ENCODE measurements at regions not wholly inside any gene's neighbourhood (a gene's known extent, or its start where the extent isn't known, plus 50 kb on each side); places are given as distances from the start of the nearest gene placed in this dataset.
A peak's percentile ranks its signal among the peaks of the same experiment; 100 is the strongest.

DNA sequence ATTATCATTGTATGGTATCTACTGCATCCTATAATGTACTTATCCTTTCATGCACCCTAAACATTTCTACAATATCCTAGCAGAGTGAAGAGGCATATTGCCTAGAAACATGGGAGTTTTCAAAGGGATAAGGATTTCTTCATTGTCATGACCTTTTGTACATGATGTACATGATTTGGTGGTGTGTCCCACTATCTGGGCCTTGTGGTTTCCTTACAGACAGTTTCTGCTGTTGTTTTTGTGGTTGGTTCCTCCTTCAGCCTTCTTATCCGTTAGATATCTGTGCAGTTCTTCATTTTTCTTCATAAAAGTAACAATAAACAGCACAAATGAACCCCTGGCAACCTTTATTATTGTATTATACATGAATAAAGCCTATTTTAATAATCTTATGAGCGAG lies 70.4 kb upstream of the BACH1 start:
- Histone ChIP-seq H3K36me3 (ENCODE audit: control insufficient read depth in 2 of 2, insufficient read depth in 2 of 2, low read length in 1 of 2) (no peaks in the 10 kb centered on the region), H3K4me3 (ENCODE audit: low read length in 2 of 2) (no peak overlapping the region), H3K27ac (ENCODE audit: low read depth in 1 of 2, low read length in 1 of 2) (no peak overlapping the region), H3K27me3 (ENCODE audit: control insufficient read depth in 2 of 2, insufficient read depth in 1 of 2, low read length in 1 of 2) (no peaks in the 10 kb centered on the region), H3K4me1 (ENCODE audit: control insufficient read depth in 2 of 2, insufficient read depth in 2 of 2, low read length in 2 of 2) (no peaks in the 10 kb centered on the region), H3K9me3 (ENCODE audit: control insufficient read depth in 2 of 2, insufficient read depth in 1 of 2, low read length in 1 of 2) (no peaks in the 10 kb centered on the region)
- DNase-seq (ENCODE audit: low read depth in 6 of 9, low spot score in 9 of 9), result no peak
- 52% methylated on average over 2 of the region's 2 CpGs for WGBS

DNA sequence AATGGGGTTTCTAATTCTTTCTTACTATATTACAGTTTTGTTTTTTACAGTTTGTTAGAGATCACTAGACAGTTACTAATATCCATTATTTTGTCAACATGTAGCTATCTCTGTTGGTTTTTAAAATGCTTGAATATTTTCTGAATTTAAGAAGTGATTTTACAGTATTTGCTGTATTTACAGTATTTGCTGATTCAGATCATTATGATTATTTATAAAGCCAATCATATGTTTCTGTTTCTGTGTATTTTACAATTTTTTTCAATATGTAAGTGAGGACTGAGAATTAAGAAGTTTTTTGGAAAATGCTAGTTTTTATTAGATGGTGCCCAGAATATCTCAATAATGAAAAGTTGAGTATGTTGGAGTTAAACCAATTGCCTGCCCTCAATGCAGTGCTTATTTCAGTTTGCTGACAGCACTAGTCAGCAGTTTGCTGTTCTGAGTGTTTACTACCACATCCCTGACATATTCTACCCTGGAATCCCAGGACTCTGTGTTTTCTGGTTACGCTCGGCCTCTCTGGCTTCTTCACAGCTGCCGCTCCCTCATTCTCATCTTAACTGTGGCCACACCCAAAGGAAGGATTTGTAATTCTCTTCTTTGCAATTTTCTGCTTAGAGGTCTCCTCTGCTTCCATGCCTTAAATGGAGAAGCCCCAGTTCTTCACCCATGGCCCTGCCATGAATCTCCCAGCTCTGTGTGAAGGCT lies 68.0 kb upstream of the BACH1 start:
- WGBS, result 98% methylated on average over 3 of the region's 3 CpGs
- no peak for DNase-seq (ENCODE audit: low read depth in 6 of 9, low spot score in 9 of 9)
- no peaks in the 10 kb centered on the region for H3K9me3 ChIP-seq (ENCODE audit: control insufficient read depth in 2 of 2, insufficient read depth in 1 of 2, low read length in 1 of 2)
- H3K27me3 ChIP-seq (ENCODE audit: control insufficient read depth in 2 of 2, insufficient read depth in 1 of 2, low read length in 1 of 2), result no peaks in the 10 kb centered on the region
- no peak overlapping the region for H3K4me3 ChIP-seq (ENCODE audit: low read length in 2 of 2)
- H3K36me3 ChIP-seq (ENCODE audit: control insufficient read depth in 2 of 2, insufficient read depth in 2 of 2, low read length in 1 of 2), result no peaks in the 10 kb centered on the region
- H3K27ac ChIP-seq (ENCODE audit: low read depth in 1 of 2, low read length in 1 of 2), result no peak overlapping the region
- no peaks in the 10 kb centered on the region for H3K4me1 ChIP-seq (ENCODE audit: control insufficient read depth in 2 of 2, insufficient read depth in 2 of 2, low read length in 2 of 2)

DNA sequence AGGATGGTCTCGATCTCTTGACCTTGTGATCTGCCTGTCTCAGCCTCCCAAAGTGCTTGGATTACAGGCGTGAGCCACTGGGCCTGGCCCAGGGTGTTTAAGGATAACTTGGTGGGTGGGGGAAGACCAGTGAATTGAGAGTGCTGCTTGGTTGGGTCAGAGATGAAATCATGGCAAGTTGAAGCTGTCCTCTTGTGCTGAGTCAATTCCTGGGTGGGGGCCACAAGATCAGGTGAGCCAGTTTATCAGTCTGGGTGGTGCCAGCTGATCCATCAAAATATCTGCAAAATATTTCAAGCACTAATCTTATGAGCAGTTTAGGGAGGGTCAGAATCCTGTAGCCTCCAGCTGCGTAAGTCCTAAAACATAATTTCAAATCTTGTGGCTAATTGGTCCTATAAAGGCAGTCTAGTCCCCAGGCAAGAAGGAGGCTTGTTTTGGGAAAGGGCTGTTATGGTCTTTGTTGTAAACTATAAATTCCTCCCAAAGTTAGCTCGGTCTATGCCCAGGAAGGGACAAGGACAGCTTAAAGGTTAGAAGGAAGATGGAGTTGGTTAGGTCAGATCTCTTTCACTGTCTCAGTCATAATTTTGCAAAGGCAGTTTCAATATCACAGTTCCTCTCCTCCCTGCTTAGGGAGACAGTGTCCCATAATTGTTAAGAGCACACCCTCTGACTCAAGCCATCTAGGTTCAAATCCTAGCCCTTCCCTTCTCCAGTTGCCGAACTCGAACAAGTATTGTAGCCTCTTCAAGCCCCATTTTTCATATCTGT lies 66.8 kb upstream of the BACH1 start:
- Histone ChIP-seq H3K27me3 (ENCODE audit: control insufficient read depth in 2 of 2, insufficient read depth in 1 of 2, low read length in 1 of 2) (no peaks in the 10 kb centered on the region), H3K4me3 (ENCODE audit: low read length in 2 of 2) (no peak overlapping the region), H3K4me1 (ENCODE audit: control insufficient read depth in 2 of 2, insufficient read depth in 2 of 2, low read length in 2 of 2) (peaks cover 0 to 7% of the 10 kb centered on the region in 2 donors), H3K27ac (ENCODE audit: low read depth in 1 of 2, low read length in 1 of 2) (no peak overlapping the region), H3K9me3 (ENCODE audit: control insufficient read depth in 2 of 2, insufficient read depth in 1 of 2, low read length in 1 of 2) (no peaks in the 10 kb centered on the region), H3K36me3 (ENCODE audit: control insufficient read depth in 2 of 2, insufficient read depth in 2 of 2, low read length in 1 of 2) (no peaks in the 10 kb centered on the region)
- 96% methylated on average over 6 of the region's 6 CpGs for WGBS
- no peak for DNase-seq (ENCODE audit: low read depth in 6 of 9, low spot score in 9 of 9)

DNA sequence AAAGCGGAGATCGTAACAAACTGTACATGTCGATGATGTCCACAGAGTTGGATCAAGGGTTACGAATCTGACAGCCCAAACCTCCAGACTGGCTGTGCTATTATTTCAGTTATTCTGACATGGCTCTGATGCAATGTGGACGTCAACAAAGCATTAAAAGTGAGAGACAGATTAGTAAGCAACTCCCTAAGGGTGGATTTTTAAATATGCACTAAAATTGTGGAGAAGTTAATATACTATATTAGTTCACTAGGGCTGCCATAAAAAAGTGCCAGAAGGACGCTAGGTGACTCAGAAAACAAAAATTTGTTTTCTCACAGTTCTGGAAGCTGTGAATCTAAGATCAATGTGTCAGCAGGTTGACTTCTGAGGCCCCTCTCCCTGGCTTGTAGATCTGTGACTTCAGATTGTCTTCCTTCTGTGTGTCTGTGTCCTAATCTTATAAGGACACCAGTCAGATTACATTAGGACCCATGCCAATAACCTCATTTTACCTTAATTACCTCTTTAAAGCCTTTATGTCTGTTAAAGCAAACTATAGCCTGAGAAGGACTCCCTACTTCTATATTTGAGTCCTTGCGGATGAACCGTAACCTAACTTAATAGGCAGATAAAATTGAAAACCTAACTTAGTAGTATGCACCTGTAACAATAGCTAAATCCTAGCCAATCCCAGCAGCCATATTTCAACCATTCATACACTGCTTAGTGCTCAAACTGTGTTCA lies 66.0 kb upstream of the BACH1 start:
- peaks cover 0 to 14% of the 10 kb centered on the region in 2 donors for H3K4me1 ChIP-seq (ENCODE audit: control insufficient read depth in 2 of 2, insufficient read depth in 2 of 2, low read length in 2 of 2)
- H3K36me3 ChIP-seq (ENCODE audit: control insufficient read depth in 2 of 2, insufficient read depth in 2 of 2, low read length in 1 of 2), result no peaks in the 10 kb centered on the region
- H3K27ac ChIP-seq (ENCODE audit: low read depth in 1 of 2, low read length in 1 of 2), result no peak overlapping the region
- H3K9me3 ChIP-seq (ENCODE audit: control insufficient read depth in 2 of 2, insufficient read depth in 1 of 2, low read length in 1 of 2), result no peaks in the 10 kb centered on the region
- DNase-seq (ENCODE audit: low read depth in 6 of 9, low spot score in 9 of 9), result no peak
- 96% methylated on average over 8 of the region's 8 CpGs for WGBS
- no peaks in the 10 kb centered on the region for H3K27me3 ChIP-seq (ENCODE audit: control insufficient read depth in 2 of 2, insufficient read depth in 1 of 2, low read length in 1 of 2)
- H3K4me3 ChIP-seq (ENCODE audit: low read length in 2 of 2), result no peak overlapping the region

DNA sequence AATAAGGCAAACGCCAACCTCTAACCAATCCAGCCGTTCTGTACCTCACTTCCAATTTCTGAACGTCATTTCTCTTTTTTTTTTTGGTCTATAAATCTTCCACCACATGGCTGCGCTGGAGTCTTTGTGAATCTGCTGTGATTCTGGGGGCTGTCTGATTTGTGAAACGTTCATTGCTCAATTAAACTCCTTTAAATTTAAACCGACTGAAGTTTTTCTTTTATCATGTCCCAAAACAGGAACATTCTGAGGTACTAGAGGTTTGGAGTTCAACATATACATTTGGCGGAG lies 65.5 kb upstream of the BACH1 start:
- no peak for DNase-seq (ENCODE audit: low read depth in 6 of 9, low spot score in 9 of 9)
- WGBS, result 35% methylated on average over 7 of the region's 7 CpGs
- H3K27ac ChIP-seq (ENCODE audit: low read depth in 1 of 2, low read length in 1 of 2), result peak overlapping the region in 1 of 2 donors; percentile 4

DNA sequence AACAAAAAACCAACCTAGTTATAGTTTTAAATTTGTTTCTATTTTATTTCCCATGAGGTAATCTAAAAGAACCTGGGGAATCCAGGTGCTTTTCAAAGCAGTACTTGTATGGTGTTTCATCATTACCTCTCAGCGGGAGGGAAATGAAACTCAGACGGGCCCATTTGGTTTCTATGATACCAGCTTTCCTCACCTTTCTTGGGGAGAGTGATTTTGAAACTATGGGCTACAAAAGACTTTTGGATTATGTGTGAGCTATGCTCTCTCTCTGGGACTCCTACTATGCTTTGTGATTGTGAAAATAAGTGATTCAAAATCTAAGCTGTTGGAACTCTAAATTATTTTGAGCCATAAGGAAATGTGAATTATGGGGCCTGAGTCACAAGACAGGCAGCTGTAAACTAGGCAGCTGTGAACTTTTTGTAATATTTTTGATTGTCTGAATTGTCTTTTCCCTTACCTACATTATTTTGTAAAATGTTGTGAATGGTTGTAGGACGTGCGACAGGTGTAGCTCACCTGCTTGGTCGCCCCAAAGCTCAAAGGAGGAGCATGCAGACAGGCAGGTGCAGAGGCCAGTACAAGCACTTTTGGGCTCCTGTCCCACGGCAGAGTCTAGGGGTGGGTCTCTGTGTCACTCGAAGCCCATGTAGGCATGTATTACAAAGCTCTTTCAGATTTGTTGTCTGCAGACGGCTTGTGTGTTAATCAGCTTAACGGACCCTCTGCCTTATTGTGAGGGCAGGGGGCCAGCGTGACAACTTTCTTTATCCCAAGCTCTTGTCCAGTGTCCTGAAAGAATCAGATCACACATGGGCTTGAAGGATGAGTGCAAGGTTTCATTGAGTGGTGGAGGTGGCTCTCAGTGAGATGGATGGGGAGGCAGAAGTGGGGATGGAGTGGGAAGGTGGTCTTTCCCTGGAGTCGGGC lies 64.8 kb upstream of the BACH1 start:
- 90% methylated on average over 11 of the region's 11 CpGs for WGBS
- Histone ChIP-seq H3K4me1 (ENCODE audit: control insufficient read depth in 2 of 2, insufficient read depth in 2 of 2, low read length in 2 of 2) (peaks cover 0 to 16% of the 10 kb centered on the region in 2 donors), H3K27me3 (ENCODE audit: control insufficient read depth in 2 of 2, insufficient read depth in 1 of 2, low read length in 1 of 2) (no peaks in the 10 kb centered on the region), H3K27ac (ENCODE audit: low read depth in 1 of 2, low read length in 1 of 2) (peak overlapping the region in 1 of 2 donors; percentile 12), H3K9me3 (ENCODE audit: control insufficient read depth in 2 of 2, insufficient read depth in 1 of 2, low read length in 1 of 2) (no peaks in the 10 kb centered on the region), H3K4me3 (ENCODE audit: low read length in 2 of 2) (no peak overlapping the region), H3K36me3 (ENCODE audit: control insufficient read depth in 2 of 2, insufficient read depth in 2 of 2, low read length in 1 of 2) (no peaks in the 10 kb centered on the region)
- peak in 1 of 9 donors; percentile 23 for DNase-seq (ENCODE audit: low read depth in 6 of 9, low spot score in 9 of 9)

More for the DNA sequence above, 65.5 kb upstream of the BACH1 start:
- Histone ChIP-seq H3K36me3 (ENCODE audit: control insufficient read depth in 2 of 2, insufficient read depth in 2 of 2, low read length in 1 of 2) (no peaks in the 10 kb centered on the region), H3K4me1 (ENCODE audit: control insufficient read depth in 2 of 2, insufficient read depth in 2 of 2, low read length in 2 of 2) (peaks cover 0 to 16% of the 10 kb centered on the region in 2 donors), H3K27me3 (ENCODE audit: control insufficient read depth in 2 of 2, insufficient read depth in 1 of 2, low read length in 1 of 2) (no peaks in the 10 kb centered on the region), H3K9me3 (ENCODE audit: control insufficient read depth in 2 of 2, insufficient read depth in 1 of 2, low read length in 1 of 2) (no peaks in the 10 kb centered on the region), H3K4me3 (ENCODE audit: low read length in 2 of 2) (no peak overlapping the region)

DNA sequence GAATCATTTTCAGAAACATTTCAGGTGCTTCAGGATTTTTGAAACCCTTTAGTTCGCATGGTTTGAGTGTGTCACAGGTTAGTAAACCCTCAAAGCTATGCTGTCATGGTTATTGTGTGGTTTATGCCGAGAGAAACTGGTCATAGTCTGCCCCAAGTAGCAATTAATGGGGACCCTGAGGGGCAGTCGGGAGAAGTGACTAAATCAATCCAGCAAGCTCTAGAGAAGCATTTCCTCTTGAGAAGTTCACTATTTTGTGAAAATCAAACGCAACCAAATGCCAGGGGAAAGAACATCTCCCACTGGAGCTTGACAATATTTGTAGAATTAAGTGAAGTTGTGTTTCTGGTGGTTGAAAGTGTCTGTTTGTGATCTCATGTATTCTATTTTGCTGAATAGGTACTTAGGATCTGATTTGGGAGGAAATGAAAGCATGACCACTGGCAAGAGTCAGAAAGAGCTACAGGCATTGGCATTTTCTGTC lies 63.0 kb upstream of the BACH1 start:
- no peak overlapping the region for H3K27ac ChIP-seq (ENCODE audit: low read depth in 1 of 2, low read length in 1 of 2)
- H3K27me3 ChIP-seq (ENCODE audit: control insufficient read depth in 2 of 2, insufficient read depth in 1 of 2, low read length in 1 of 2), result no peaks in the 10 kb centered on the region
- no peaks in the 10 kb centered on the region for H3K9me3 ChIP-seq (ENCODE audit: control insufficient read depth in 2 of 2, insufficient read depth in 1 of 2, low read length in 1 of 2)
- H3K4me1 ChIP-seq (ENCODE audit: control insufficient read depth in 2 of 2, insufficient read depth in 2 of 2, low read length in 2 of 2), result peaks cover 0 to 16% of the 10 kb centered on the region in 2 donors
- WGBS, result 67% methylated on average over 4 of the region's 4 CpGs
- no peaks in the 10 kb centered on the region for H3K36me3 ChIP-seq (ENCODE audit: control insufficient read depth in 2 of 2, insufficient read depth in 2 of 2, low read length in 1 of 2)
- DNase-seq (ENCODE audit: low read depth in 6 of 9, low spot score in 9 of 9), result no peak
- H3K4me3 ChIP-seq (ENCODE audit: low read length in 2 of 2), result no peak overlapping the region

DNA sequence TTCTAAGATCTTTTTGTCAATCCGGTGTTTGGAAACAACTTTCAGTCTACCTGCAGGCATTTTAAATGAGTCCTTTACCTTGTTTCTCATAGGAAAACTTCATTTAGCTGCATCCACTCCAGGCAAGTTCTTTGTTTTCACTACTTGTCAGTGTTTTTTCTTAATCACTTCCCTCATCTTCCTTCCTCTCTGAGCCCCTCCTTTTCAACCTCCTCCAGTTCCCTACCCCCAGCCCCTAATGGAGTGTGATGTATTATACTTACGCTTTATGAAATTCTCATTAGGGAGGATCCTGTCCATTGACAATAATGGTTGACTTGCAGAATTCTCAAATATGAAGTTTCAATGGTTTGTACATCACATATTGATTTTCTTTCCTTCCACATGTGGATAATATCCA lies 62.5 kb upstream of the BACH1 start:
- Histone ChIP-seq H3K4me1 (ENCODE audit: control insufficient read depth in 2 of 2, insufficient read depth in 2 of 2, low read length in 2 of 2) (peaks cover 0 to 16% of the 10 kb centered on the region in 2 donors), H3K36me3 (ENCODE audit: control insufficient read depth in 2 of 2, insufficient read depth in 2 of 2, low read length in 1 of 2) (no peaks in the 10 kb centered on the region), H3K27ac (ENCODE audit: low read depth in 1 of 2, low read length in 1 of 2) (no peak overlapping the region), H3K9me3 (ENCODE audit: control insufficient read depth in 2 of 2, insufficient read depth in 1 of 2, low read length in 1 of 2) (no peaks in the 10 kb centered on the region), H3K4me3 (ENCODE audit: low read length in 2 of 2) (no peak overlapping the region), H3K27me3 (ENCODE audit: control insufficient read depth in 2 of 2, insufficient read depth in 1 of 2, low read length in 1 of 2) (no peaks in the 10 kb centered on the region)
- DNase-seq (ENCODE audit: low read depth in 6 of 9, low spot score in 9 of 9), result no peak
- WGBS, result 90% methylated on average over 2 of the region's 2 CpGs
